HG03521 (cell line): ENCODE measurements at regions not wholly inside any gene's neighbourhood (a gene's known extent, or its start where the extent isn't known, plus 50 kb on each side); places are given as distances from the start of the nearest gene placed in this dataset.

Source experiments
- ATAC-seq: cut with Tn5 transposase; IDR thresholded peaks from one replicate; pipeline ENCODE4 v1.9.1; 2021; ENCODE audit warnings: mild to moderate bottlenecking, moderate library complexity; ENCODE audit not compliant: unreplicated experiment

- no peak for ATAC-seq
Measured at GRCh38 chr9:16304301-16304700, 566.2 kb downstream of the BNC2 start.

GRCh38 chr9:16306586-16306985 is 563.9 kb downstream of the BNC2 start:
- no peak for ATAC-seq

DNA sequence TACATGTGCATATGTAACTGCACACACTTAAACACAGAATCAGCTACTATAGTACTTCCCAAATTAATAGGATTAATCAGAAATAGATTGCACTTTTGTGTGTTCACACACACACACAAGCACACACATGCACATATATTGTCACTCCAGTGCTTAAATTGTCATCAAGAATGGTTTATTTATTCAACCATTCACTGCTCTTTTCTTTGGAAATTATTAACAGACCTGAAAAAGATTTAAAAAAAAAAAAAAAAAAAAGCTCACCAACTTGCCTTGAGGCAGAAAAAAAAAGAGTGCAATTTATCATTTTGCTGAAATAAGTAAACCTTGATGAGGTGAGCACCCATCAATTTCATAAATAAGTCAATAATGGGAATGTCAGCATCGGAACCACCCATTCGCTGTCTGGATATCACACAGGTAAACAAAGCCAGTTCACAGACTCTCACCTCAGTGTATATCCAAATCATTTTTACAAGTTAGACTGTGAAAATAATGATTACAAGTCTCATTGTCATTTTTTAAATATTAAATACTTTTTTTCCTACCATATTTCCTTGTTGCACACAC is 562.8 kb downstream of the BNC2 start:
- ATAC-seq = no peak

GRCh38 chr9:16308645-16309044 is 561.8 kb downstream of the BNC2 start:
- ATAC-seq = no peak

- ATAC-seq = no peak
Measured at GRCh38 chr9:16309082-16309468, 561.4 kb downstream of the BNC2 start.

- ATAC-seq = no peak
Measured at GRCh38 chr9:16309469-16310271, 560.8 kb downstream of the BNC2 start.

- ATAC-seq = no peak
Measured at GRCh38 chr9:16310278-16311110, 560.0 kb downstream of the BNC2 start.

DNA sequence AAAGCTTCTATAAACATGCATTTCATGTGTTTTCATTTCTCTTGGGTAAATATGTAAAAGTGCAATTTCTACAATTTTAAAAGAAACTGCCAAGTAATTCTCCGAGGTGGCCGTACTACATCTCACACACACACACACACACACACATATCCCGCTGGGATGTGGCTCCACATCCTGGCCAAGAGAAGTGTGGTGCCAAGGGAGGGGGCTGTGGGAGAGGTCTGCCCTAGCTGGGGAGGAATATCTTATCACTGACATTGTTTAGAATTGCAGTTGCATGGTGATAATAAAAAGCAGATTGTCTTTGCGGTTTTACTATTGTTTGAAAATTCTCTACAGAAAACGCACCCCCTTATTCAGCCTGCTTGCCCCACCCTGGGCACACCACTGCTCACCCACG is 558.4 kb downstream of the BNC2 start:
- ATAC-seq = no peak

DNA sequence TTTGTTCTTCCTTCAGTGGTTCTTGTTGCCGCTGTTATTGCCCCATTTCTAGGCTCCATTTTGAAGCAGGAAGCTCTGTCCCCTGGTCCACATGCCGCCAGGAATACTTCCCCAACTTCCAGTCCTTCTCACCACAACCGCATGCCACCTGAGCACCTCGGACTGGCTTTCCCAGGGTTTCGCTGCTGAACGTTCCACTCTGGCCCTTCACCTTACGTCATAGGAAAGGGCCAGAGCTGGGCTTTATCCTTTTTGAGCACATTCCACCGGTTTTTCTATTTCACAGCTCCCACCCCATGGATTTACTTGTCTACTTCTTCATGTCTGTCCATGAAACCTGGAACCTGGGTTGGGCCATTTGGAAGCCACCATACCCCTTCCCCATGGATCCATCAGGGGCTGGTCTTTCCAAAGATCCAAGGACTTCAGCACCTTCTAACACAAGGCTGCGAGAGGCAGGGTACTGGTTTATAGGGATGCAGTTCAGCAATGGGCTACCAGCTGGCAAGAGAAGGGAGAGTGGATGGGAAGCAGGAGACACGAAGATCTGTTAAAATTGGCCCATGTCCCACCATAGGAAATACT is 557.4 kb downstream of the BNC2 start:
- ATAC-seq = no peak

DNA sequence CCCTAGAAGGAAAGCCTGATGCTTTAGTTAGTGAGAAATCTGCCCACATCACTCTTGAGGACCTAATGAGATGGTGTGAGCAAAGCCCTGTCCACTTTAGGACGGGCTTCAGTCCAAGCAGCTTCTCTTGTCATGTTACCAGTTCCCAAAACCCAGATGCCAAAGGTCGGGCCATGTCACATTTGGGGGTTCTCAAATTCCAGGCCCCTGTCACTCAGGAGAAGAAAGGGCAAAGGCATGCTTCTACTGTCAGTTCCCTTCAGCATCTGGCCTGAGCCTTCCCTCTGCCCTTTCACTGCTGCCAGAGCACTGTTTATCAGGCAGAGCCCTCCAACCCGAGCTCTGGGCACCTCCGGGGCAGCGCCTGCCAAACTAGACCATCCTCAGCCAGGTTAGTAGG is 556.0 kb downstream of the BNC2 start:
- no peak for ATAC-seq

DNA sequence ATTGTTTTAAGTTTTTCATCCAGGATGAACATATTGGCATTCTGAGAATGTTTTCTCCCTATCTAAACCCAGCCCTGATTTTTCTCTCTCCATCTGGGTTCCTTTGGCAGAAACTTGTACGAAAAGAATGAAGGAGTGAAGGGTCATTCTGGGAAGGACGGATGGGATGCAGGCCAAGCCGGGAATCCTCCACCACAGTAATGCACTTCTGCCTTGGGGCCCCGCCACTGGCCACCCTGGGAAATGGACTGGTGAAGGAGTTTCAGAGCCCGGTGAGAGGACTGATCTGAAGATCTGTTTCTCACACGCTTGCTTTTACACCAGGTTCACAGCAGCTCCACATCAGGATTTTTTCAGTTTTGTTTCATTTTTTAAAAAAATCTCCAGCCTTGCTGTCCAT is 554.8 kb downstream of the BNC2 start:
- ATAC-seq = no peak

DNA sequence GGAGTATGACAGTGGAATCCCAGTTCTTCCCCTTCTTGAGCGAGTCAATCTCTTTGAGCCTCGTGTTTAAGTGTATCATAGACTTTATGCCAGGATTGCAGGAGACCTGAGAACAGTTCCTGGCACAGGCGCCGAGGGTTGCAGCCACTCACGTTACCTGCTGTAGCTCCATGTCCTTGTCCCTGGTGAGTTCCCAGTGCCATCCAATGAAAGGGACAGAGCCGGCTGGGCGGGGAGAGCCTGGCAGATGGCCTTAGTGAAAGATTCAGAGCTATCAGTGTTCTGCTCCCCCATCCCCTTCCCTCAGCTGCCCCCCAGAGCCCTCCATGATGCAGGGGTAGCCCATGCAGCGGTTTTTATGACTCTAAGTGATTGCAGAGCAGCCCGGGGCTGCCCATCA is 554.0 kb downstream of the BNC2 start:
- ATAC-seq = no peak

DNA sequence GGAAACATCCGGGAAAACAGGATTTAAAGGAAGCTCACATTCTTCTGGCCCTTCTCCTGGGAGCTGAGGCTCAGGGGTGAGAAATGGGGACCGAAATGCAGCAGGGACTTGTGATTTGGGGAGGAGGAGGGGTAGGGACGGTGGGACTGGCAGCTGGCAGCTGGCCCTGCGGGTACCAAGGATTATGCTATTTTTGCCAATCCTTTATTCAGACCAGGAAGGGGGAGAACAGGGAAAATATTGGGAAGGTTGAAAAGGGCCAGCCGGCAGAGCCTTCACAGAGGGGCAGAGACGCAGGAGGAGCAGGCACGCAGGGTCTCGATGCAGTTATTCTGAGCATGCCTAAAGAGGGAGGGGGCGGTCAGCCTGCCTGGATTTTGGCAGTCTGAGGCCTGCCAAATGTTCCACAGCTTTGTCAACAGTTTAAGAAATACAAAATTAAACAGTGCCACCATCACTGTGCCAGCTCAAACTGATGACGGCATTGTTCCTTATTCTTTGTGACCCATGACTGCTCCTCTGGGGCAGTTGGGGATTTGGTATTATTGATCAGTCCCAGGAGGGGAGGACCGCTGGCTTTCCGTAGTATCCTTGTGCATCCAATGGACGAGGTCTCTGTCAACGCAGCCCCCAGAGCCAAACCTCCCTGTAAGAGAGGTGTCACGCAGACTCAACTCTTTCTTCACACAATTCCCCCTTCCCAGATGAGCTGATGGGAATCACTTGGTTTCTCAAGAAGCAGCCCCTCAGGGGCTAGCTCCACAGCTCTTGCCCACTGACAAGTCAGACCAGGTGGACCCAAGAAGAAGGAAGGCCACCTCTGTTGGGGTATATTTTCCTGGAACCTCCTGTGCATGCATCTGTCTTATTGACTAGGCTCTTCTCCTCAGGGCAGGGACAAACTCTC is 553.3 kb downstream of the BNC2 start:
- ATAC-seq = no peak

DNA sequence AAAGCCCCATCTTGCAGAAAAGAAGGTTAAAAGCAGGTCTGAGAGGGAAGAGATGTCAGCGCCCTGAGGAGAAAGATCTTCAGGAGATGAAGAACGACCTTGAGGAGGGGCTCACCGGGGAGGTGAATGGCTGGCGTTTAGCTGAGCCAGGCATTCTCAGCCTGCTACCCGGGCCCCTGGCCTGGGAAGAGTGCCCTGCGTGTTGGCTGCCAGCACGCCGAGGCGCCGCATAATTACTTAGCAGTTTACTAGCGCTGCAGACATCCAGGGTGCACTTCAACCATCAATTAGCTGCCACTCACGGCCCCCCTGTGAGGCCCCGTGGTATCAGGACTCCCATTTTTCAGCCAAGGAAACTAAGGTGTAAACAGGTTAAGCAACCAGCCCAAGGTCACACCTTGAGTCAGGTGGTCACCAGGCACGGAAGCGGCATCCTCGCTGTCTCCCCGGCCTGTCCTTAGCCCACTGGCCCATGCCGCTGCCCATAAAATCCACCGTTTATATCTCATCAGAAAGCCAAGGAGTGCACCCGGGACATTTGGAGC is 551.9 kb downstream of the BNC2 start:
- ATAC-seq = no peak

DNA sequence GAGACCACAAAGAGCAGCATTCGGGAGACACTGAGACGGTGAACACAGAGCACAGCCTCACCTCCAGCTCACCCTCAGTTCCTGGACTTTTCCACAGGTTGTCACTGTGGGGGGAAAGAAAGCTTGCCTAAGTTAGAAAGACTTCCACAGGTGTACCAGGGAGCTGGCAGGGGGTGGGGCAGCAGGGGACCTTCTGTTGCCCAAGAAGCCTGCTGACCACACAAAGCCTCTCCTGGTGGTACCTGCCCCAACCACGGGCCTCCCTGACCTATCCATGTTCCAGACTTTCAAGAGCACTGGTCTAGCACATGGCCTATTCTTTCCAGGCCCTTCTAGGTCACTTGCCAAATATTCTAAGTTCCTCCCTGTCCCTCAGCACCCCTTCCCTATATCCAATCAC is 550.8 kb downstream of the BNC2 start:
- no peak for ATAC-seq

GRCh38 chr9:16320338-16320902 is 550.0 kb downstream of the BNC2 start:
- no peak for ATAC-seq

GRCh38 chr9:16321461-16322119 is 548.9 kb downstream of the BNC2 start:
- ATAC-seq = no peak

- no peak for ATAC-seq
Measured at GRCh38 chr9:16322849-16323248, 547.6 kb downstream of the BNC2 start.

DNA sequence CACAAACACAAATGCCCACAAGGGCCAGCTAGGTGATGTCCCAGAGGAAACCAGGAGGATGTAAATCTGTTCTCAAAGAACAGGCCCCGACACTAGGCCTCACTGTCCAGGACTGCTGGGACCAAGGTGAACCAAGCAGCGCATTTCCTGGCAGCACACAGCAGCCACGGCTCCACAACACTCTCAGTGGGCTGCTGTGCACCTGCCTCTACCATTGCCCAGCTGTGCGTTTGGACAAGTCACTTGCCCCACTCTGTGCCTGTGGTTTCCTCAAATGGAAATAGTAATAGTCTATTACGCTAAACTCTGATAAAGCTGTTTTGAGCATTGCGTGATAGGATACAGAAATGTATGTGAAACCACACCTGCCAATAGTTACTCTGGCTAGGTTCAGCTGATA is 544.5 kb downstream of the BNC2 start:
- no peak for ATAC-seq
